Heart right ventricle (tissue), 16 donors: ENCODE measurements at regions not wholly inside any gene's neighbourhood (a gene's known extent, or its start where the extent isn't known, plus 50 kb on each side); places are given as distances from the start of the nearest gene placed in this dataset.

ENCODE experiments used
- ATAC-seq, 8 donors: fragments of 200-7000 bp; cut with Tn5 transposase; one replicate each; pipeline ENCODE4 v1.9.1; 2020; ENCODE audit warnings: mild to moderate bottlenecking in 8 of 8, moderate library complexity in 8 of 8, moderate number of reproducible peaks in 1 of 8
- DNase-seq, 2 donors: peaks; one replicate each; pipeline ENCODE4 v3.0.0-alpha.2; 2020
- H3K27ac ChIP-seq, 10 donors: fragments of 200-600 bp; sonication (generic) in 2 of 10; one replicate each; pipeline versions ENCODE4 v1.5.0 to v1.8.0; 2020 to 2022; ENCODE audit warnings: mild to moderate bottlenecking in 3 of 10
- H3K27me3 ChIP-seq, 7 donors: fragments of 200-600 bp; one replicate each; pipeline ENCODE4 v1.8.0; 2021 to 2022; ENCODE audit warnings: mild to moderate bottlenecking in 2 of 7
- H3K36me3 ChIP-seq, 9 donors: fragments of 200-600 bp; sonication (generic) in 1 of 9; one replicate each; pipeline versions ENCODE4 v1.5.0 to v1.8.0; 2020 to 2022; ENCODE audit warnings: mild to moderate bottlenecking in 2 of 9
- H3K4me1 ChIP-seq, 9 donors: fragments of 200-600 bp; sonication (generic) in 1 of 9; one replicate each; pipeline versions ENCODE4 v1.5.0 to v1.8.0; 2020 to 2022; ENCODE audit warnings: mild to moderate bottlenecking in 4 of 9
- H3K4me3 ChIP-seq, 10 donors: fragments of 200-600 bp; sonication (generic) in 2 of 10; one replicate each; pipeline versions ENCODE4 v1.5.0 to v1.8.0; 2020 to 2022; ENCODE audit warnings: mild to moderate bottlenecking in 7 of 10, moderate library complexity in 2 of 10
- H3K9me3 ChIP-seq, 11 donors: fragments of 200-600 bp in 10 of 11; sonication (generic) in 2 of 11; one replicate each; pipeline versions ENCODE4 v1.5.0 to v1.8.0; 2013 to 2022; ENCODE audit warnings: mild to moderate bottlenecking in 2 of 11, control low read depth in 1 of 11, moderate library complexity in 1 of 11
- WGBS, 2 donors: extraction: QIAGEN DNeasy Blood & Tissue Kit; methylation state at CpG; one replicate each; pipeline ENCODE4 v1.1.7; 2013; ENCODE audit warnings: inconsistent platforms in 1 of 2; 5-methylcytosine and 5-hydroxymethylcytosine counted together
- intact Hi-C, 10 donors: fragments of 100-400 bp; cut with DNase I; formaldehyde crosslinking; loops; one replicate each; pipeline versions ENCODE4 v1.11.1 to v1.14.2; 2022
- TF ChIP-seq, protein P1 (sequence below), 9 donors: fragments of 200-600 bp; sonication (generic) in 2 of 9; IDR thresholded peaks; one replicate each; pipeline versions ENCODE4 v1.5.0 to v1.8.0; 2021 to 2022; ENCODE audit warnings: antibody characterized with exemption in 9 of 9, mild to moderate bottlenecking in 5 of 9, moderate library complexity in 1 of 9
- donor health status: Arrhythmogenic right ventricular cardiomyopathy.
- donor health status: ischemic (EF 13 %, LVEDD 7.1; RV severe dilation, severe dysfunction).
- donor health status: healthy with polysubstance abuse.
- donor health status: DM: no; HTN: yes; CAD: no.
- donor health status: DM: no; HTN: no; CAD: no.
- donor health status: ischemic (EF 25% LVEDD 6.9; RV normal size, moderate dysfunction).
- donor health status: ischemic (EF 25% LVEDD 5.7; RV mildly dilated, moderate dysfunction).
- donor health status: healthy.
- donor health status: DM: yes; HTN: yes; CAD: no.
- donor health status: Ischemic cardiomyopathy.
- donor health status: ischemic (EF 35%, LVEDD 5.7; RV mildly dilated, moderate dysfunction).
- donor health status: nonischemic (EF 11% LVEDD 7.7; RV severe dilation, severe dysfunction).
- donor health status: DM: yes; HTN: yes; CAD: no.
- donor health status: PGD.
- donor health status: ischemic (EF 29% LVEDD 5.4; RV normal size, mild dysfunction).
- donor health status: nonischemic (EF 23%, LVEDD 6.1; RV moderate dilation, normal function).

DNA sequence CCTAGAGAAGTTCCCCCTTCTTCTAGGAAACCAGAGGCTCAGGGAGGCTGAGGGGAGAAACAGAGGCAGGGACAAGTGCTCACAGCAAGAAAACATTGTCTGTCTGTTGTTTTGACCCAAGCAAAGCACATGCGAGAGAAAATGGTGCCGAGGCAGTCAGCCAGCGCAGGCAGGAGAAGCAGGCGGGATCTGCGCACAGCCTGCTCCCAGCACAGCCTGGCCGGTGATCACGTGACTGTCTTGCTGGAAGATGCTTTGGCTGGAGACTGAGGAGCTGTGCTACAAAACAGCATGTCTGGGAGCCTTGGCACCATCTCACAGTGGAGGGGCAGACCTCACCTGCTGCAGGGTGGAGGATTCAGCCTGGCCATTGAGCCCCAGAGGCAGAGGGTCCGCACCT is 93.7 kb upstream of the MYCN start:
- peaks cover 0 to 6% (median 0%) of the 10 kb centered on the region in 11 donors for H3K9me3 ChIP-seq
- TF ChIP-seq, protein P1, sequence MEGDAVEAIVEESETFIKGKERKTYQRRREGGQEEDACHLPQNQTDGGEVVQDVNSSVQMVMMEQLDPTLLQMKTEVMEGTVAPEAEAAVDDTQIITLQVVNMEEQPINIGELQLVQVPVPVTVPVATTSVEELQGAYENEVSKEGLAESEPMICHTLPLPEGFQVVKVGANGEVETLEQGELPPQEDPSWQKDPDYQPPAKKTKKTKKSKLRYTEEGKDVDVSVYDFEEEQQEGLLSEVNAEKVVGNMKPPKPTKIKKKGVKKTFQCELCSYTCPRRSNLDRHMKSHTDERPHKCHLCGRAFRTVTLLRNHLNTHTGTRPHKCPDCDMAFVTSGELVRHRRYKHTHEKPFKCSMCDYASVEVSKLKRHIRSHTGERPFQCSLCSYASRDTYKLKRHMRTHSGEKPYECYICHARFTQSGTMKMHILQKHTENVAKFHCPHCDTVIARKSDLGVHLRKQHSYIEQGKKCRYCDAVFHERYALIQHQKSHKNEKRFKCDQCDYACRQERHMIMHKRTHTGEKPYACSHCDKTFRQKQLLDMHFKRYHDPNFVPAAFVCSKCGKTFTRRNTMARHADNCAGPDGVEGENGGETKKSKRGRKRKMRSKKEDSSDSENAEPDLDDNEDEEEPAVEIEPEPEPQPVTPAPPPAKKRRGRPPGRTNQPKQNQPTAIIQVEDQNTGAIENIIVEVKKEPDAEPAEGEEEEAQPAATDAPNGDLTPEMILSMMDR (IDR thresholded peaks at IDR 0.05), result no peak
- intact Hi-C loops, result no loop called here
- ATAC-seq (no peak), DNase-seq (no peak)
- no peak overlapping the region for H3K4me3 ChIP-seq
- no peaks in the 10 kb centered on the region for H3K36me3 ChIP-seq
- H3K4me1 ChIP-seq, result no peaks in the 10 kb centered on the region
- H3K27me3 ChIP-seq, result peaks cover 0 to 4% (median 0%) of the 10 kb centered on the region in 7 donors
- 94 to 95% methylated on average over 8 of the region's 8 CpGs for WGBS, 2 donors
- no peak overlapping the region for H3K27ac ChIP-seq

GRCh38 chr2:15850534-15850933 is 89.8 kb upstream of the MYCN start:
- H3K27ac ChIP-seq, result no peak overlapping the region
- DNase-seq (no peak), ATAC-seq (no peak)
- TF ChIP-seq, protein P1 (IDR thresholded peaks at IDR 0.05), result no peak
- H3K36me3 ChIP-seq, result no peaks in the 10 kb centered on the region
- intact Hi-C loops, result no loop called here
- peaks cover 0 to 6% (median 0%) of the 10 kb centered on the region in 11 donors for H3K9me3 ChIP-seq
- H3K4me3 ChIP-seq, result no peak overlapping the region
- WGBS, 2 donors, result 88 to 96% methylated on average over 1 of the region's 1 CpG
- H3K27me3 ChIP-seq, result no peaks in the 10 kb centered on the region
- no peaks in the 10 kb centered on the region for H3K4me1 ChIP-seq

- no peaks in the 10 kb centered on the region for H3K4me1 ChIP-seq
- TF ChIP-seq, protein P1 (IDR thresholded peaks at IDR 0.05), result no peak
- 91 to 93% methylated on average over 10 of the region's 10 CpGs for WGBS, 2 donors
- peaks cover 0 to 6% (median 0%) of the 10 kb centered on the region in 11 donors for H3K9me3 ChIP-seq
- peaks cover 0 to 3% (median 0%) of the 10 kb centered on the region in 7 donors for H3K27me3 ChIP-seq
- H3K4me3 ChIP-seq, result no peak overlapping the region
- H3K27ac ChIP-seq, result no peak overlapping the region
- DNase-seq (no peak), ATAC-seq (no peak)
- intact Hi-C loops, result no loop called here
- H3K36me3 ChIP-seq, result no peaks in the 10 kb centered on the region
Measured at GRCh38 chr2:15851076-15851693, 89.2 kb upstream of the MYCN start.

- Histone ChIP-seq H3K36me3 (no peaks in the 10 kb centered on the region), H3K27me3 (peaks cover 0 to 5% (median 0%) of the 10 kb centered on the region in 7 donors), H3K4me1 (no peaks in the 10 kb centered on the region), H3K9me3 (peaks cover 0 to 6% (median 0%) of the 10 kb centered on the region in 11 donors), H3K27ac (no peak overlapping the region), H3K4me3 (no peak overlapping the region)
- 63 to 89% methylated on average over 2 of the region's 2 CpGs for WGBS, 2 donors
- intact Hi-C loops, result no loop called here
- no peak for ATAC-seq
- DNase-seq, result no peak
- TF ChIP-seq, protein P1 (IDR thresholded peaks at IDR 0.05), result no peak
Measured at GRCh38 chr2:15852811-15853210, 87.5 kb upstream of the MYCN start.
